ENCODE measurements at regions not wholly inside any gene's neighbourhood (a gene's known extent, or its start where the extent isn't known, plus 50 kb on each side); places are given as distances from the start of the nearest gene placed in this dataset.

- TF ChIP-seq POU6F1 (CRISPR knock-in tag; IDR thresholded peaks at IDR 0.05; ENCODE audit: borderline replicate concordance, low read depth), result no peak
- TF ChIP-seq PATZ1 (CRISPR knock-in tag; IDR thresholded peaks at IDR 0.05; ENCODE audit: borderline replicate concordance), result no peak
- TF ChIP-seq ARNTL (CRISPR knock-in tag; IDR thresholded peaks at IDR 0.05; ENCODE audit: borderline replicate concordance, low read depth), result no peak
- no peak for TF ChIP-seq ISL1 (CRISPR knock-in tag; IDR thresholded peaks at IDR 0.05)
- no peak for TF ChIP-seq BACH2 (CRISPR knock-in tag; IDR thresholded peaks at IDR 0.05; ENCODE audit: borderline replicate concordance)
- TF ChIP-seq ZNF70 (CRISPR knock-in tag; IDR thresholded peaks at IDR 0.05), result no peak
These were observed 440.6 kb upstream of the CCDC196 start for GRCh38 chr14:66045572-66046021.

Data from SK-N-SH treated with all-trans-retinoic acid at 6 μM for 48 hours (cell line).